Kidney epithelial cell (primary cell): ENCODE measurements at regions not wholly inside any gene's neighbourhood (a gene's known extent, or its start where the extent isn't known, plus 50 kb on each side); places are given as distances from the start of the nearest gene placed in this dataset.

Experiments used
- DNase-seq: peaks from one replicate; pipeline ENCODE4 v3.0.0-alpha.2; 2010; ENCODE audit warnings: low read depth
- H3K27me3 ChIP-seq: 2 replicates; pipeline ENCODE4 v1.6.0; 2011; ENCODE audit warnings: low read length; ENCODE audit not compliant: control insufficient read depth, insufficient read depth
- H3K36me3 ChIP-seq: 2 replicates; pipeline ENCODE4 v1.5.1; 2011; ENCODE audit warnings: low read length; ENCODE audit not compliant: control insufficient read depth, insufficient read depth
- H3K4me3 ChIP-seq: 2 replicates; pipeline ENCODE4 v1.5.1; 2011; ENCODE audit warnings: low read depth, mild to moderate bottlenecking, control low read depth, low read length
- CTCF ChIP-seq: IDR thresholded peaks from 2 replicates; pipeline ENCODE4 v1.5.1; 2011; ENCODE audit warnings: mild to moderate bottlenecking, moderate library complexity, low read length, control low read depth, inconsistent platforms; ENCODE audit not compliant: insufficient read depth, poor library complexity, severe bottlenecking

GRCh38 chr9:71331603-71332002 lies 210.2 kb upstream of the TRPM3 start:
- Histone ChIP-seq H3K4me3 (no peak overlapping the region), H3K36me3 (no peaks in the 10 kb centered on the region), H3K27me3 (no peaks in the 10 kb centered on the region)
- no peak for DNase-seq
- no peak for TF ChIP-seq CTCF

- H3K4me3 ChIP-seq, result no peak overlapping the region
- DNase-seq, result no peak
- no peak for TF ChIP-seq CTCF
Observed at GRCh38 chr9:71329873-71330272, 208.5 kb upstream of the TRPM3 start.

GRCh38 chr9:71326360-71326759 lies 204.9 kb upstream of the TRPM3 start:
- TF ChIP-seq CTCF, result no peak
- Histone ChIP-seq H3K4me3 (no peak overlapping the region), H3K27me3 (no peaks in the 10 kb centered on the region), H3K36me3 (no peaks in the 10 kb centered on the region)
- DNase-seq, result no peak

More at GRCh38 chr9:71329873-71330272, 208.5 kb upstream of the TRPM3 start:
- no peaks in the 10 kb centered on the region for H3K36me3 ChIP-seq
- H3K27me3 ChIP-seq, result no peaks in the 10 kb centered on the region

DNA sequence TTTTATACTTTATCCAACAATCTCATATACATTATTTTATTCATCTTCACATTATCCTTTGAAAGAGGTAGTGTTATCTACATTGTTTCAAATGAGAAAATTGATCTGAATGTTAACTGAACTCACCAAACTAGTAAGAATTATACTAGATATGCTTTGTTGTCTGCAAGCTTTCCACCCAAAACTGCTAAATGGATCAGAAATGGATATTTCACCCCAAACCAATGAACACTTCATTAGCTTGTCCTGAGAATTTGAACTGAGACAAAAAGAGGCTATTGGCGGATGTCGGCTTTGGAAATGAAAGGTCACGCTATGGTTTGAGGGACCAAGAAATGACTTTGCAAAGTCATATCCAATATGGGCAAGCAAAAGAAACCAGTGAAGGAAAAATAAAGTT lies 201.9 kb upstream of the TRPM3 start:
- Histone ChIP-seq H3K27me3 (no peaks in the 10 kb centered on the region), H3K4me3 (no peak overlapping the region), H3K36me3 (no peaks in the 10 kb centered on the region)
- no peak for DNase-seq
- no peak for TF ChIP-seq CTCF

DNA sequence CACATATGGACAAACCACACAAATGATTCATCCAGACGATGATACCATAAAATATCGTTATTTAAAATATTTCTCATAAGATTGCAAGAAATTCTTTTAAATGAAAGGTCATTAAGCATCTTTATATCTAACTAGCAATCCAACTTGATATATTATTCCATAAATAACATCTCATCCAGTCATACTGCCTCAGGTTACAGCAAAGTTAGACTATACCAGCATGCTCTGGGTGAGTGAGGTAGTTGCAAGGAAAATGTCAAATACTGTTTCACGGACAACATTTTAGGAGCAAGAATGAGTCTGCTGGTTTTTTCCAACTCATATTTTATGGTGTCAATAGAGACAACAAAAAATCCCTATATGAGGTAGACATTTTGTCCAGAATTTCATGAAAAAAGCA lies 200.9 kb upstream of the TRPM3 start:
- no peak for TF ChIP-seq CTCF
- no peak for DNase-seq
- Histone ChIP-seq H3K4me3 (no peak overlapping the region), H3K36me3 (no peaks in the 10 kb centered on the region), H3K27me3 (no peaks in the 10 kb centered on the region)

- TF ChIP-seq CTCF, result no peak
Observed at GRCh38 chr9:71308454-71308853, 187.0 kb upstream of the TRPM3 start.

More at GRCh38 chr9:71308454-71308853, 187.0 kb upstream of the TRPM3 start:
- H3K36me3 ChIP-seq, result no peaks in the 10 kb centered on the region
- DNase-seq, result no peak
- H3K4me3 ChIP-seq, result no peak overlapping the region
- no peaks in the 10 kb centered on the region for H3K27me3 ChIP-seq
